ENCODE measurements at regions not wholly inside any gene's neighbourhood (a gene's known extent, or its start where the extent isn't known, plus 50 kb on each side); places are given as distances from the start of the nearest gene placed in this dataset.

DNA sequence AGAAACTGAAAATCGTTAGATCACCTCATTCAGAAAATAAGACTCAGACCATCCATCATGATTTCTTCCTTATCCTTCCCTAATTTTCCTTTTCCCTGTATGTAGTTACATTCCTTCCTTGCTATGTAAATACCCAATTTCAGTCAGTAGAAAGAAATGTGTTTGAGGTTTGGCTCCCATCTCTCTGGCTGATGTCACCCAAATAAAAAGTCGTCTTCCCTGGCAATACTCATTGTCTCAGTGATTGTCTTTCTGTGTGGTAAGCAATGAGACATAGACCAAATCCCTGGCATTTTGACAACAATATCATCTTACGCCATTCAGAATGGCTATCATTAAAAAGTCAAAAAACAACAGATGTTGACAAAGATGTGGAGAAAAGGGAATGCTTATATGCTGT lies 303.9 kb upstream of the EDIL3 start:
- no peak for DNase-seq (ENCODE audit: low read depth, low spot score)

DNA sequence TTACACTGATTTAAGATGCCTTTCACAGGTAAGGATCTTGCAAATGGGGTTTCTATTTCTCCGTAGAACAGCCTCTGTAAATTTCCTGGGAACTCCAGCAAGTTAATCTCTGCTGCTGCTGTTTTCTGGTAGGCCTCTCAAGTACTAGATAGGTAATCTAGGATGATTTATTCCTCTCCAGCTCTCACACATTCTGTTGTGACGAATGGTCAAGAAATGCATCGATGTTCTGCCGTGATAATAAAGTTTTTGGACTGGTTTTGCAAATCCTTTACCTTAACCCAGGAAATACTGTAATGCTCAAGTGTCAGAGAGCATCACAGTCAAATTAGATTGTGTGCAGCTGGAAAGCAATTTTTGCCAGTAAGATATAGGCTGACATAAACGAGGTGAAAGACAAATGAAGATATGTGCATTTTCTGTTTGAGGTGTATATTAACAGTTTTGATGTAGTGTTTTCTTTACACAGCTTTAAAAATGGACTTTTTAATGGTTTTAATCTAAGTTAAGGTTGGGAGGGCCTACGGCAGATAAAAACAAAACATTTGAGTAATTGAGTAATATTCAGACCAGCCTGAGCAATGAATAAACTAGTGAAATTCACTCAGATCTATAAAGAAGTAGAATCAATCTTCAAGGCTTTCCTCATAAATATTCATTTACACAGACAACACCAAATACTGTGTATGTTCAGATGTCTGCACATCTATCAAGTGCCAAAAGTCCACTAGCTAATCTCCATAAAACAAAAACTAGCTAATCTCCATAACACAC lies 300.6 kb upstream of the EDIL3 start:
- DNase-seq (ENCODE audit: low read depth, low spot score): no peak

DNA sequence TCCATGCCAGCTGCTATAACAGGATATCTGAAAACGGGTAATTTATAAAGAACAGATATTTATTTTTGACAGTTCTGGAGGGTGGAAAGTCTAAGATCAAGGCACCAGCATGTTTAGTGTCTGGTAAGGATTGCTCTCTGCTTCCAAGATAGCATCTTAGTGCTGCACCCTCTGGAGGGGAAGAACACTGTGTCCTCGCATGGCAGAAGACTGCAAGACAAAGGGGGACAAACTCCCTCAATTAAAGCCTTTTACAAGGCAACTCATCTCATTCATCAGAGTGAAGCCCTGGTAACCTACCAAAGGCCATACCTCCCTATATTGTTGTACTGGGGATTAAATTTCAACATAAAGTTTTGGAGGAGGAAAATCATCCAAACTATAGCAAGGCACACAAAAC lies 298.9 kb upstream of the EDIL3 start:
- no peak for DNase-seq (ENCODE audit: low read depth, low spot score)

DNA sequence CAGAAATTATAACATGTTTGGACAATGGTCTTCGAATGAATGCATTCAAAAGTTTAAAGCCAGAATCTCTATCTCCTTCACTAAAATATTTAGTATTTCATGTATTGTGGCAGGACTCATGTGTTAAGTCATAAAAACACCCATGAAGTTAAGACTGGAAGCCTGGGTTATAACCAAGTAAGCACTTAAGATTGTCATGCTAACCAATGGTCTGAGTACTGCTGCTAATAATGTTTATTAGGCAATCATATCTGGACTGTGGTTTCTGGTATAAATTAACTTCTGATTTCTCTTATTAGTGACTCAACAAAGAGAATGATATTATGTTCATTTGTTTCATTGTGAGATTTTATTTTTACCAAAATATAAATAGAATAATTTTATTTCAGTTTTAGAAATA lies 297.9 kb upstream of the EDIL3 start:
- no peak for DNase-seq (ENCODE audit: low read depth, low spot score)

DNA sequence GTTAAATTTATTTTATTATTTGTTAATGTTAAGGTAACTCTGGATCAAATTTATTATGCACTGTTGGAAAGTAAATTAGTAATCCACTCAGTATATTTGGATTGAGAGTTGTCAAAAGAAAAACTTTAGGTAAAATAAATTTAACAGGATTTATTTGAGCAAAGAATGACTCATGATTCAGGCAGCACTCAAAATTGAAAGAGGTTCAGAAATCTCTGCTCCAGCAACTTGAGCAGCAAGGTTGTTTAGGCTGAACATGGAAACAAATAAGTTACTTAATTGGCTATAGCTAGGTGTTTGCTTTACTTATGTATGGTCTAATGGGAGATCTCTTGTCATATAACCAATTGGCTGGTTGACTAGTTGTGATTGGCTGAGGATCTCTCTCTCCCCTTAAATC lies 296.2 kb upstream of the EDIL3 start:
- no peak for DNase-seq (ENCODE audit: low read depth, low spot score)

DNA sequence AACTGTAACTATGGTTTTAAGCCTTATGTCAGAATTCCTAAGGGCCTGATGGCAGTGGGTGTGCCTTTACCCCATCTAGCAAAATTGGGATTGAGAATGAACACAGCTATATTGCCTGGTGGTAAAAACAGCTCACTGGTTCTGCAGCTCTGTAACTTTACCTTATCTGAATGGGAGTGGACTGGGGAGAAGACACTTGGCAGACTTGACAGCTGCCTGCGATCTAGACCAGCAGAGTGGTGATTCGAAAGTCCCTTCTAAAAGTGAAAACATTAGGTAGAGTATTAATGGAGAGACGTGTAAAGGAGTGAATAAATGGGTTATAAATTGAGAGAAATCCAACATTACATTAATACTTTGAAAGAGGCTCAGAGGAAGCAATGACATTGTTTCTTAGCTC lies 289.1 kb upstream of the EDIL3 start:
- no peak for DNase-seq (ENCODE audit: low read depth, low spot score)

DNA sequence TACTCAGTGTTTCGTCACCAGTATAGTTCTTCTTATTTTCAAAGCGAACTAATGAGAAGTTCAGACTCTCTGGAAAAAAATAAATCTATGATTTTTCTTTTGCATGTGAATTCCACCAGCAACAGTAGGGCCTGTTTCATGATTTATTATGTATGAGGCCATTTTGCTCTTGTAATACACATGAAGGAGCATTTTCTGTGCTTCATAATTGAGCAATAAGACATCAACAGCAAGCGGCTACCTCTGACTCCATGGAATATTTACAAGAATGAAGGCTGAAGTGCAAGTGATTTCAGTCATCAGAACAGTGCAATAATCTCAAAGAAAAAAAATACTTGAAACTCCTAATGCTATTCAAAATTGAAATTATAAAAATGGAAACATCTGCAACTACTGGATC lies 282.9 kb upstream of the EDIL3 start:
- no peak for DNase-seq (ENCODE audit: low read depth, low spot score)

DNA sequence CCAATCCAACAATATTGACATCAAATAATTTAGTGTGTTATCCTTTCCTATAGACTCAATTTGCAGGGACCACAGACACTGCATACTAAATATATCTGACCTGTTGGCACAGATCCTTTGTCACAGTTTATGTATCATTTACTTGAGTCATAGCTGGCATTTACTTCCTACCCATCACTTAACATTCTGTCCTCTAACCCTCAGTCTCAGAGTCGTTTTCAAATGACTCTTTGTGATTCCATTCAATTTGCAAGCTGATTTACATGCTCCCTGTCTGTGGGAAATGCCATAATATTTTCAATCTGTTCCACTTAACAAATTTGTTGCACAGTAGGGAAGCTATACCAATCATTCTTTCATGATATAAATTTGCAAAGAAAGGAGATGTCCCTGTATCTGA lies 265.7 kb upstream of the EDIL3 start:
- no peak for DNase-seq (ENCODE audit: low read depth, low spot score)

DNA sequence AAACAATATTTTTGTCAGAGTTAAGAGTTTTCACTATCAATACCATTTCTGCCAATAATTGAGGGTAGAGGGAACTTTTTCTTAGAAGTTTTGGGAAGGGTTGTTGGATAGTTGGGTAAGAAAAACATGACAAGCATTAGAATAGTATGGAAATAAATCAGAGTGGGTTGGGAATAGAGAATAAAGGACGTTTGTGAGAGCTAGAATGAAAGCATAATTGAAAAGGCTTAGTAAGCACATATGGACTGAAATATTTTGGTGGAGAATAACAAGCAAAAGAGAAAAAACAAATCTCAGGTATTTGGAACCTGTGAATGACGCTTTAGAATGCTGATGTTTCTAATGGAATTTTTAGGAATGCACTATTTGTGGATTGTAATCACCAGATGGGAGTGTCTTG lies 262.9 kb upstream of the EDIL3 start:
- no peak for DNase-seq (ENCODE audit: low read depth, low spot score)

DNA sequence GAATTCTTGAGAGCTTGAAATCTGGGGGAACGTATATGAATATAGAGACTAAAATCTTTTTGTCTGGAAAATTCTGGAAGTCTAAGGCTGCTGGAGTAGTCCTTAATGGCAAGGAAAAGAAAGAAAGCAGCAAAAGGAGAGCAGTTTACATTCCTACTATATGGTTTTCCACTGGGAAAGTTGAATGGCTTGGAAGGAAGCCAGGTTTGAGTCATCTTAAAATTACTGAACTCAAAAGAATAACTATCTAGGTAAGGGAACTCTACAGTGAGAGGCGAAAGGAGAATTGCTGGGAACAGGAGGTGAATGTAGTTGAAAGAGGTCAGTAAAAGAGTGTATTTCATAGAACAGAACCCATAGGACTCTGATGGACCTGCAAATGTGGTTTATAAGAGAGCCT lies 258.1 kb upstream of the EDIL3 start:
- DNase-seq (ENCODE audit: low read depth, low spot score): no peak

DNA sequence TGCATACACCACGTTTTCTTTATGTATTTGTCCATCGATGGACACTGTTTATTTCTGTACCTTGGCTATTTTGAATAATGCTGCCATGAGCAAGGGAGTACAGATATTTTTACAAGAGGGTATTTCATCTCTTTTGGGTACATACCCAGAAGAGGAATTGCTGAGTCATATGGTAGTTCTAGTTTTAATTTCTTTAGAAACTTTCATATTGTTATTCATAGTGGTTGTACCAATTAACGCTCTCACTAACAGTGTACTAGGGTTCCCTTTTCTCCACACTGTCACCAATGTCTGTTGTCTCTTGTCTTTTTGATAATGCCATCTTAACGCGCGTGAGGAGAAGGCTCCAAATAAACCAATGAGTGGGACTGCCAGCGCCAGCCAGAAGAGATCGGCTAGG lies 257.6 kb upstream of the EDIL3 start:
- DNase-seq (ENCODE audit: low read depth, low spot score): no peak

DNA sequence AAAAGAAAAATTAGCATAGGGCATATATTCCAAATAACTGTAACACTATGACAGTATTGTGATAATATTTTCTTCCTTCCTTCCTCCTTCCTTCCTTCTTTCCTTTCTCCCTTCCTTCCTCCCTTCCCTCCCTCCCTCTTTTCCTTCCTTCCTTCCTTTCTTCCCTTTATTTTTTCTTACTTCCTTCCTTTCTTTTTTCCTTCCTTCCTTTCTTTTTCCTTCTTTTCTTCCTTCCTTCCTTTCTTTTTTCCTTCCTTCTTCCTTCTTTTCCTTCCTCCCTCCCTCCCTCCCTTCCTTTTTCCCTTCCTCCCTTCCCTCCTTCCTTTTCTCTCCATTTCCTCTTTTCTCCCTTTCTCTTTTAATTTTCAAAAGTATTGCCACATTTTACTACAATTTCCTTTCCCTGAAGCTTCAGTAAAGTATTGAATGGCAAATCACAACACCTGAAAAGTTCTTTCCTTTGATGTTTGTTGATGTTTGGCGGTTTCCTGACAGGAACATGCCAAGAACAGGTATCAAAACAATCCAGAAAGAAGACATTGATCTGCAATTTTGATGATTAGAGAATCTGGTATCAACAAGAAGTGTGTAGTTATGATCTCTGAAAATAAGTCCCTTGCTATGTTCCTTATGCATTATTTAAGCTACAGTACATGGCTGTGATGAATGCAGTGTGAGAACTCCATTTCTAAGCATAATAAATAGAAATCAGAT lies 253.1 kb upstream of the EDIL3 start:
- DNase-seq (ENCODE audit: low read depth, low spot score): no peak

DNA sequence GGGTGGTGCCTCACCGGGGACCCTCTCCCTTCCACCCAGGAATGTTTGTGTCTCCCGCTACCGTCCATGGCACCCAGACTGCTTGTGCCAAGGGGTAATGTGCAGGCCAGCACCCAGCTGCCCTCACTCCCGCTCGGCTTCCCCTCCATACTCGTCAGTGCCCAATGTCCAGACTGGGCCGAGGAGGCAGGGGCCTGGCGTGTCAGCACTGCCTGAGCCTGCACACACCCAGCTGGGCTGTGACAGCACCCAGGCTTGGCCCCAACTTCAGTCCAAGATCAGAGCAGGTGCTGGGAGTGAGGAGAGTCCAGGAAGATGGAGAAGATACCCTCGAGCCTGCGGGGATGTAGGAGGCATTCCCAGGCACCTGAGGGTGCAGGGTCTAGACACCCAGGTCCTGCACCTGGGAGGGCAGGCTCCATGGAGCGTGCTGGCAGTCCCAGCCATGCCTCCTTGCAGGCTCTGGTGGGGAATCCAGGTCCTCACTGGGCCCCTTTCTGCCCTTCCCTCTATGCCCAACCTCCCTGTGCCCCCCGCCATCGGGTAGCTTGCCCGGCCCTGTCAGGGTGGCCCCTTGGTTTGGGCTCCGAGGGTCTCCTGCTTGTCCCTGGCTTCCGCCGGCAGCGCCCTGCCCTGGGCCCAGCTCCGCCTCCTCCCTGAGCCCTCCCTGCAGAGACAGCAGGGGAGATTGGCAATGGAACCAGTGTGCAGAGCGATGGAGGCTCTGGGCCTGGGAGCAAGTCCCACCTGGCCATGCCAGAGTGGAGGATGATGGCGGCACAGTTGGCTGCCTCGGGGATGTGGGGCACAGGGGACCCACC lies 250.8 kb upstream of the EDIL3 start:
- no peak for DNase-seq (ENCODE audit: low read depth, low spot score)

DNA sequence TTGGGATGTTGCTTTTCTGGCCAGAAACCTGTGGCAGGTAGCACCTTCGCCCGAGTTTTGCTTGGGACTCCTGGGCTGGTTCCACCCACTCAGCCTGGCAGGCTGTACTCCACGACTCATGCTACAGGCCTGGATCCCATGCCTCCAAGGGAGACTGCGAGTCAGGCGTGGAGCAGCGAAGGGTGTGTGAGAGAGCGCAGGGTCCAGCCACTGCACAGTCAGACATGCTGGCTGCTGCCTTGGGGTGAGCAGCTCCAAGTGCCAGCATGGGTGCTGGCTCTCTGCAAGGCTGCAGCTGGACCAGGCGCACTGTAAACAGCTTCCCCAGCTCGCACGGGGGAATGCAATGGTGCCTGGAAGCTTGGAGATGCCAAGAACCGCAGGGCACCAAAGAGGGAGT lies 249.6 kb upstream of the EDIL3 start:
- no peak for DNase-seq (ENCODE audit: low read depth, low spot score)

DNA sequence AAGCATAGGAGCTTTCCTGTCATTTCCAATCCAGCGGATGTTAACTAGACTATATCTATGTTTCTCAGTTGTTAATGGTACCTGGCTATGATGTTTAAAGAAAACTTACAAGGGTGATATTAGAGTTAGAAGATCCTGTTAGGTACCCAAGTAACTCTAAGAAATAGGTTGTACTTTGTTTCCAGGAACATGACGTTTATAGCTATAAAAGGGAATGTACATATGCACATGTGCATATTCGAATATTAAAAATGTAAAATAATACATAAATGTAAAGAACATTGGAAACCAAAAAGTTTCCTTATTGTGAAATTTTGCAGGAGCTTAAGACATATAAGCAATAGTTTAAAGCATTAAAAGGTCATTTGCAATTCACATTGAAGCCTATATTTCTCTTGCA lies 247.7 kb upstream of the EDIL3 start:
- DNase-seq (ENCODE audit: low read depth, low spot score): no peak

DNA sequence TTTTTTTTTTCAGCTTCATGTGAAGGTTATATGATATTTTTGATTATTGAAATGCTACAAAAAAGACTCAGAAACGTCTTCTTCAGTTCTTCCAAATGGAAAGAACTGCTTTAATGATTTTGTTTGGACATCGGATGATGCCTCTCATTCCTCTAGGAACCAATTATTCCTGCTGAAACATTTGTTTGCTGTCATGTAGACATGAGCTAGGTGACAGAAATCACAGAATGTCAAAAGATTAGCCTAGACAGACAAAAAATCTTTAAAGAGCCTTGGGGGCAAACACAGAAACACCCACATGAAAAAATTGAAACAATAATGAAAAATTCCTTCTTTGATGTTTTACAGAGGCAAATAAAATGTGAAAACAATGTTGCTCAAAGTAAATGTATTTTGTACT lies 244.2 kb upstream of the EDIL3 start:
- DNase-seq (ENCODE audit: low read depth, low spot score): no peak

DNA sequence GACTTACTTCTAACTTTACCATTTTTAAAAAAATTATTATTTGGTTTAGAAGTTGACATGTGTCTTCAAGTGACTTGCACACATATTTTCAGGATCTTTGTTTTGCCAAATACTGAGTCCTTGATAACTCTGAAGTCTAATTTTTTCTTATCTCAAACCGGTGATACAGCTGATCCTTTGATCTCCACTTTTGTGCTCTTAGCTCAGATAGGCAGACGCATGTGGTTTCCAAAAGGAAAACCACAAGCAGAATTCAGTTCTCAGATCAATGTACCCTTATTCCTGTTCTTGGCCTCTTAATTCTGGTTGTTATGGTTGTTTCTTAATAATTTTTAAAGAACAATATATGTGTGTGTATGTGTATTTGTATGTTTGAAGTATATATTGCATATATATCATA lies 238.3 kb upstream of the EDIL3 start:
- DNase-seq (ENCODE audit: low read depth, low spot score): no peak

DNA sequence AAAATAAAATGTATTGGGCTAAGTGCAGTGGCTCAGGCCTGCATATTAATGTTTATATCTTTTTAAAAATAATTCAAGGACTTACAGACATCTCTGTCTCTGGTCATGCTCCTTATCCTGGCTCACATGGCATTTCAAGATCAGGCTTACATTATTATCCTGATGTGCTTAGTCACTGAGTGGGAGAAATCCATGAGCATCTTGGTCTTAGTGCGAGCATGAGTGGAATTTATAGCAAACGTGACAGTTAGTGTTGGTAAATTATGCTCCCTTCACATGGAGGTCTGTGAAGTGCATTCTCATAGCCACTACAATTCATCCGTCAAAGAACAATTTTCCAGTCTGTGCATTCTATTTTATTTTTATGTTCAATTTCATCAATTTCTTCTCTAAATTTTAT lies 237.8 kb upstream of the EDIL3 start:
- DNase-seq (ENCODE audit: low read depth, low spot score): no peak

DNA sequence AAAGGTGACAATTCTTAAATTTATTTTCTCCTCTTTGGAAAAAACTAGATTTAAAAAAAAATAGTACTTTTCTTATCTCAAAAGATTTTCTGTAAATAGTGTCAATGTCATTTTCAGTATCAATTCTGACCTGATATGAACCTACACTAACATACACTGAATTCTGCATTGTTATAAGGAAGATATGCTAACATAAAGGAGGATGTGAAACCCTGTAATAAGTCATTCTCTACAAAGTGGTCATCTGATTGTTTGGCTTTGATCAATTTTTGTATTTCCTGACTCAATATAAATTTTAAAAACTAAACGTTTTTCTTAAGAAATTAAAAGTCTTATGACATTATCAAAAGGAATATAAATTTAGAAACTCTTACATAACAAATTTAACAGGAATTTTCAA lies 233.6 kb upstream of the EDIL3 start:
- no peak for DNase-seq (ENCODE audit: low read depth, low spot score)

DNA sequence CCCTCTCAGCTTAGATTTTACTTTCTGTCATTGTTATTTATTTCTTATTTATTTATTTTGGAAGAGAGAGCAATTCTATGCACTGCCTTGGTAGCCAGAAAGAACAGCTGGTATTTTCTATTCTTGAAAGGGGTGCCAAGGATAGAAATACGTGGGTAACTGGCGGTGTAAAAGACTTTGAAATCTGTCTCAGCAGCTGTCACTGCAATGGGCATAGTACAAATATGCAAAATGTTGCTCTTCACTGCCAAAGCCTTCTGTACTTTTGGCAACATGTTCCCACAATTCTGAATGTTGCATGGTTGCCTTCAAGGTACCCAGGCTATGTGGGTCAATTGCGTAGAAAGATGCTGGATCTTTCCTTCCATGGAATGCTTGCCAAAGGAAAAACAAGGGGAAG lies 230.2 kb upstream of the EDIL3 start:
- no peak for DNase-seq (ENCODE audit: low read depth, low spot score)

DNA sequence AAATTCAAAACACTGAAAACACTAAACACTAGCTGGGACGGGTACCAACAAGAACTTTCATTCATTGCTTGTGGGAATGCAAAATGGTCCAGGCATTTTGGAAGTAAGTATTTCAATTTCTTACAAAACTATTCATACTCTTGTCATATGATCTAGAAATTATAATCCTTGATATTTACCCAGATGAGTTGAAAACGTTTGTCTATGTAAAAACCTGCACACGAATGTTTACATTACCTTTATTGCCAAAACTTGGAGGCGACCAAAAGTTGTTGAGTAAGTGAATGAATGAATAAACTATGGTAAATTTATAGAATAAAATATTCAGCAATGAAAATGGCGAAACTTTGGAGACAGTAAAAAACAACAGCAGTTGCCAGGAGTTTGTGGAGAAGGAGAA lies 222.1 kb upstream of the EDIL3 start:
- DNase-seq (ENCODE audit: low read depth, low spot score): no peak

DNA sequence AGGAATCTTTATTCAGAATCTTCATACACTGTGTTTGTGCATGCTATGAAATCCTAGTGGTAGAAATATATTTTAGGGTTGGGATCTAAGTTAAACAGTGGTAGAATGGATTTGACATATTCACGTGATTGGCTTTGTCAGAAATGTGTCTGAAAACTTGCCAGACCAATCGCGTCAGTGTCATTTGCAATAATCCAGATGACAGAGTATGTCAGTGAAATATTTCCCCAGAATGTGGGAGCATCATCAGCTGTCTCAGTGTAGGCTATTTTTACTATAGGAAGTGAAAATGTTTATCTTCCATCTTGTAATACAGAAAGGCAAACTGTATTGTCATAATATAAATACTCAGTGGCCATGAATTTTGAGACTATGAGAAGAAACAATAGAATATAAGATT lies 220.6 kb upstream of the EDIL3 start:
- DNase-seq (ENCODE audit: low read depth, low spot score): no peak

Measured in smooth muscle cell of the brain vasculature (primary cell).